ENCODE measurements at regions not wholly inside any gene's neighbourhood (a gene's known extent, or its start where the extent isn't known, plus 50 kb on each side); places are given as distances from the start of the nearest gene placed in this dataset.

DNA sequence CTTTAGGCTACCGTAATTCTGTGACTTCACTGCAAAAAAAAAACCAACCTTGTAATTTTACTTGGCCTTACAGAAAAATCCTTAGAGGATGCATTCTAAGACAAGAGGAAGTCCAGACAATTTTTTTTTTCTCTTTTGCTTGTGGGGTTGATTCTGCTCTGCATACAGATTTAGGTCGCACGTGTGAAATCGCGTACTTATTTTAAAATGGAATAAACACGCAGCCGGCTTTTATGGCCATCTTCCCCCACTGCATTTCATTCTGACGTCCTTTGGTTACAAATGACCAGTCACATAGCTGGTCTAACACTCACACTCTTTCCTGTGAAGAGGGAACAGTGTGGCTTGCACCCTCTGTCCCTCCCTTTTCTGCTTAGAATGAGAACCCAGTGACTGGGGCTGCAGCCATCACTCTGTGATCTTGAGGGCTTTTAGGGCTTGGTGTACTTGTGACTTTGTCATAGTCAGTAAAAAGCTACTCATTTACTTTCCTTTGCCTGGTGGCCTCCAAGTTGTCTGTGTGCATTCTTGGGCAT lies 63.6 kb upstream of the CARD11 start:
- TF ChIP-seq, protein P1, sequence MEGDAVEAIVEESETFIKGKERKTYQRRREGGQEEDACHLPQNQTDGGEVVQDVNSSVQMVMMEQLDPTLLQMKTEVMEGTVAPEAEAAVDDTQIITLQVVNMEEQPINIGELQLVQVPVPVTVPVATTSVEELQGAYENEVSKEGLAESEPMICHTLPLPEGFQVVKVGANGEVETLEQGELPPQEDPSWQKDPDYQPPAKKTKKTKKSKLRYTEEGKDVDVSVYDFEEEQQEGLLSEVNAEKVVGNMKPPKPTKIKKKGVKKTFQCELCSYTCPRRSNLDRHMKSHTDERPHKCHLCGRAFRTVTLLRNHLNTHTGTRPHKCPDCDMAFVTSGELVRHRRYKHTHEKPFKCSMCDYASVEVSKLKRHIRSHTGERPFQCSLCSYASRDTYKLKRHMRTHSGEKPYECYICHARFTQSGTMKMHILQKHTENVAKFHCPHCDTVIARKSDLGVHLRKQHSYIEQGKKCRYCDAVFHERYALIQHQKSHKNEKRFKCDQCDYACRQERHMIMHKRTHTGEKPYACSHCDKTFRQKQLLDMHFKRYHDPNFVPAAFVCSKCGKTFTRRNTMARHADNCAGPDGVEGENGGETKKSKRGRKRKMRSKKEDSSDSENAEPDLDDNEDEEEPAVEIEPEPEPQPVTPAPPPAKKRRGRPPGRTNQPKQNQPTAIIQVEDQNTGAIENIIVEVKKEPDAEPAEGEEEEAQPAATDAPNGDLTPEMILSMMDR (IDR thresholded peaks at IDR 0.05) = no peak
- TF ChIP-seq ZFX (IDR thresholded peaks at IDR 0.05; ENCODE audit: borderline replicate concordance) = no peak

Data from 22Rv1 (cell line).